ENCODE measurements at regions not wholly inside any gene's neighbourhood (a gene's known extent, or its start where the extent isn't known, plus 50 kb on each side); places are given as distances from the start of the nearest gene placed in this dataset.
A peak's percentile ranks its signal among the peaks of the same experiment; 100 is the strongest.
"Not testable (repeated sequence)": the region's sequence is repeated elsewhere in the genome, so short reads cannot be mapped to it uniquely, and the experiment has no call there.

DNA sequence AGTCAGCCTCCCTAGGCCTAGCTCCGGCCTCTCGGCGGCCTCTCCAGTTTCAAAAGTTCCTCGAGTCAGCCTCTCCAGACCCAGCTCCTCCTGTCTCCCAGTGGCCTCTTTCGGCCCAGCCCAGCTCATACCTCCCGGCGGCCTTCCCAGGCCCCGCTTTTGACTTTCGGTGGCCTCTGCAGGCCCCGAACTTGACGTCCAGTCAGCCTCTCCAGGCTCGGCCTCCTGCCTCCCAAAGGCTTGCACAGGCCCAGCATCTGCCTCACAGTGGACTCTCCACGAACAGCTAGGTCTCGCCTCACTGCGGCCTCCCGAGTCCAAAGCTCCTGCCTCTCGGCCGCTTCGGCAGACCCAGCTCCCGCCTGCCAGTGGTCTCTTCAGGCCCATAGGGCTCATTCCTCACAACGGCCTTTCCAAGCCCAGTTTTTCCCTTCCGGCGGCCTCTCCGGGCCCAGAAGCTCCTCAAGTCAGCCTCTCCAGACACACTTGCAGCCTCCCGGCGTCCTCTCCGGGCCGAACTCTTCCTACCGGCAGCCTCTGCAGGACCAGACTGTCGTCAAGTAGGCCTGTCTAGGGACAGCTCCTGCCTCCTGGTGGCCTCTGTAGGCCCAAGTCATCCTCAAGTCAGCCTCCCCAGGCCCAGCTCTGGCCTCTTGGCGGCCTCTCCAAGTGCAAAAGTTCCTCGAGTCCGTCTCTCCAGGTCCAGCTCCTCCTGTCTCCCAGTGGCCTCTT, 249.9 kb upstream of the ZNF722 start:
- not testable (repeated sequence) for H3K27me3 Mint-ChIP-seq (ENCODE audit: low read depth); H3K36me3 Mint-ChIP-seq (ENCODE audit: low read depth); H3K4me3 Mint-ChIP-seq (ENCODE audit: unreplicated experiment); DNase-seq (ENCODE audit: low spot score); H3K4me1 Mint-ChIP-seq (ENCODE audit: low read depth); H3K27ac Mint-ChIP-seq (ENCODE audit: unreplicated experiment)
- peaks cover 16% of the 10 kb centered on the region for H3K9me3 Mint-ChIP-seq (ENCODE audit: low read depth)

DNA sequence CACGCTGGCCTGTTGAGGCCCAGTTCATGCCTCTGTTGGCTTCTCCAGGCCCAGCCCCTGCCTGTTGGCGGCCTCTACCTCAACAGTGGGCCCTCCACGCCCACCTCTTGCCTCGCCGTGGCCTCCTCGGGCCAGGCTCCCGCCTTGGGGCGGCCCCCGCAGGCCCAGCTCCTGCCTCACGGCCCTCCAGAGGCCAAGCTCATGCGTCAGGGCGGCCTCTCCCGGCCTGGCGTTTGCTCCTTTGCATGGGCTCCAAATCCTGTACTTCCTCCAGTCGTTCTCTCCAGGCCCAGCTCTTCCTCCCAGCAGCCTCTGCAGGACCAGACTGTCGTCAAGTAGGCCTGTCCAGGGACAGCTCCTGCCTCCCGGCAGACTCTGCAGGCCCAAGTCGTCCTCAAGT, 246.2 kb upstream of the ZNF722 start:
- H3K9me3 Mint-ChIP-seq (ENCODE audit: low read depth); H3K27me3 Mint-ChIP-seq (ENCODE audit: low read depth); H3K36me3 Mint-ChIP-seq (ENCODE audit: low read depth); H3K27ac Mint-ChIP-seq (ENCODE audit: unreplicated experiment); H3K4me3 Mint-ChIP-seq (ENCODE audit: unreplicated experiment); H3K4me1 Mint-ChIP-seq (ENCODE audit: low read depth); DNase-seq (ENCODE audit: low spot score): not testable (repeated sequence)

DNA sequence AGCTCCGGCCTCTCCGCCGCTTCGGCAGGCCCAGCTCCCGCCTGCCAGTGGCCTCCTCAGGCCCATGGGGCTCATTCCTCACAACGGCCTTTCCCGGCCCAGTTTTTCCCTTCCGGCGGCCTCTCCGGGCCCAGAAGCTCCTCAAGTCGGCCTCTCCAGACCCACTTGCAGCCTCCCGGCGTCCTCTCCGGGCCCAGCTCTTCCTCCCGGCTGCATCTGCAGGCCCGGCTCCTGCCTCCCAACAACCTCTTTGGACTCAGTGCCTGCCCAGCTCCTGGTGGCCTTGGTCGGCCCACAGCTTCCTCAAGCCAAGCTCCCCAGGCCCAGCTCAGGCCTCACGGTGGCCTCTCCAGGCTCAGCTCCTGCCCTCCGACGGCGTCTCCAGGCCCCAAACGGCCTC, 245.5 kb upstream of the ZNF722 start:
- not testable (repeated sequence) for H3K27me3 Mint-ChIP-seq (ENCODE audit: low read depth); DNase-seq (ENCODE audit: low spot score); H3K36me3 Mint-ChIP-seq (ENCODE audit: low read depth); H3K4me1 Mint-ChIP-seq (ENCODE audit: low read depth); H3K27ac Mint-ChIP-seq (ENCODE audit: unreplicated experiment); H3K4me3 Mint-ChIP-seq (ENCODE audit: unreplicated experiment); H3K9me3 Mint-ChIP-seq (ENCODE audit: low read depth)

DNA sequence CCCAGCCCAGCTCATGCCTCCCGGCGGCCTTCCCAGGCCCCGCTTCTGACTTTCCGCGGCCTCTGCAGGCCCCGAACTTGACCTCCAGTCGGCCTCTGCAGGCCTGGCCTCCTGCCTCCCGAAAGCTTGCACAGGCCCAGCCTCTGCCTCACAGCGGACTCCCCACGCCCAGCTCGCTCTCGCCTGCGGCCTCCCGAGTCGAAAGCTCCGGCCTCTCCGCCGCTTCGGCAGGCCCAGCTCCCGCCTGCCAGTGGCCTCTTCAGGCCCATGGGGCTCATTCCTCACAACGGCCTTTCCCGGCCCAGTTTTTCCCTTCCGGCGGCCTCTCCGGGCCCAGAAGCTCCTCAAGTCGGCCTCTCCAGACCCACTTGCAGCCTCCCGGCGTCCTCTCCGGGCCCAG, 238.4 kb upstream of the ZNF722 start:
- not testable (repeated sequence) for H3K27me3 Mint-ChIP-seq (ENCODE audit: low read depth); H3K9me3 Mint-ChIP-seq (ENCODE audit: low read depth); DNase-seq (ENCODE audit: low spot score); H3K4me1 Mint-ChIP-seq (ENCODE audit: low read depth); H3K27ac Mint-ChIP-seq (ENCODE audit: unreplicated experiment); H3K4me3 Mint-ChIP-seq (ENCODE audit: unreplicated experiment); H3K36me3 Mint-ChIP-seq (ENCODE audit: low read depth)

DNA sequence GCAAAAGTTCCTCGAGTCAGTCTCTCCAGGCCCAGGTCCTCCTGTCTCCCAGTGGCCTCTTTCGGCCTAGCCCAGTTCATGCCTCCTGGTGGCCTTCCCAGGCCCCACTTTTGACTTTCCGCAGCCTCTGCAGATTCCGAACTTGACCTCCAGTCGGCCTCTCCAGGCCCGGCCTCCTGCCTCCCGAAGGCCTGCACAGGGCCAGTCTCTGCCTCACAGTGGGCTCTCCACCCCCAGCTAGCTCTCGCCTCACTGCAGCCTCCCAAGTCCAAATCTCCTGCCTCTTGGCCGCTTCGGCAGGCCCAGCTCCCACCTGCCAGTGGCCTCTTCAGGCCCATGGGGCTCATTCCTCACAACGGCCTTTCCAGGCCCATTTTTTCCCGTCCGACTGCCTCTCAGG, 233.1 kb upstream of the ZNF722 start:
- not testable (repeated sequence) for H3K27me3 Mint-ChIP-seq (ENCODE audit: low read depth); H3K27ac Mint-ChIP-seq (ENCODE audit: unreplicated experiment); H3K9me3 Mint-ChIP-seq (ENCODE audit: low read depth)

DNA sequence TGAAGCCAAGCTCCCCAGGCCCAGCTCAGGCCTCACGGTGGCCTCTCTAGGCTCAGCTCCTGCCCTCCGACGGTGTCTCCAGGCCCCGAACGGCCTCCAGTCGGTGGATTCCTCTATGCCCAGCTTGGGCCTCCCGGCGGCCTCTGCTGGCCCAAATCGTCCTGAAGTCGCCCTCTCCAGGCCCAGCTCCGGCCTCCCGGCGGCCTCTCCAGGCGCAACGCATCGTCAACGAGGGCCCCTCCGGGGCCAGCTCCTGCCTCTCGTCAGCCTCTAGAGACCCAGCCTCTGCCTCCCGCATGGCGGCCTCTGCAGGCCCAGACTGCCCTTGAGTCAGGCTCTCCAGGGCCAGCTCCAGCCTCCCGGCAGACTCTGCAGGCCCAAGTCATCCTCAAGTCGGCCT, 232.5 kb upstream of the ZNF722 start:
- not testable (repeated sequence) for H3K4me3 Mint-ChIP-seq (ENCODE audit: unreplicated experiment); H3K36me3 Mint-ChIP-seq (ENCODE audit: low read depth); H3K27ac Mint-ChIP-seq (ENCODE audit: unreplicated experiment); H3K27me3 Mint-ChIP-seq (ENCODE audit: low read depth); DNase-seq (ENCODE audit: low spot score); H3K9me3 Mint-ChIP-seq (ENCODE audit: low read depth); H3K4me1 Mint-ChIP-seq (ENCODE audit: low read depth)

More for the DNA sequence above, 233.1 kb upstream of the ZNF722 start:
- DNase-seq (ENCODE audit: low spot score); H3K4me3 Mint-ChIP-seq (ENCODE audit: unreplicated experiment); H3K4me1 Mint-ChIP-seq (ENCODE audit: low read depth); H3K36me3 Mint-ChIP-seq (ENCODE audit: low read depth): not testable (repeated sequence)

DNA sequence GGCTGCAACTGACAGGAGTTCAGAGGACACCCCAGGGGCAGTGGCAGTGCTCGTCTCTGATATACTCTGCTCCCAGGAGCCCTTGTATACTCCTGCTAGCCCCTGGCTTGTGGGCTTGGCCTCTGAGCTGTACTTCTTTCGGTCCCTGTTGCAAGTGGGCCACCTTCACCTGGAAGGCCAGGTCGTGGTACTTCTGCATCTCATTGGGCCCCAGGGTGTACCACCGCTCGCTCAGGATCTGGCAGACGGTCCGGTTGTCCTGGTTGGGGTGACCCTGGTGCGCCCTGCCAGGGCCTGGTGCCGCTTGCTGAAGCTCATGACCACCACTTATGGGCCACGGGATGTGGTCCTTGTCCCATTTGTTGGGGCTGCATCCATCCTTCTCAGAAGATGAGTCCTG, 228.5 kb upstream of the ZNF722 start:
- H3K27me3 Mint-ChIP-seq (ENCODE audit: low read depth); H3K27ac Mint-ChIP-seq (ENCODE audit: unreplicated experiment); DNase-seq (ENCODE audit: low spot score); H3K9me3 Mint-ChIP-seq (ENCODE audit: low read depth); H3K36me3 Mint-ChIP-seq (ENCODE audit: low read depth); H3K4me1 Mint-ChIP-seq (ENCODE audit: low read depth); H3K4me3 Mint-ChIP-seq (ENCODE audit: unreplicated experiment): not testable (repeated sequence)

DNA sequence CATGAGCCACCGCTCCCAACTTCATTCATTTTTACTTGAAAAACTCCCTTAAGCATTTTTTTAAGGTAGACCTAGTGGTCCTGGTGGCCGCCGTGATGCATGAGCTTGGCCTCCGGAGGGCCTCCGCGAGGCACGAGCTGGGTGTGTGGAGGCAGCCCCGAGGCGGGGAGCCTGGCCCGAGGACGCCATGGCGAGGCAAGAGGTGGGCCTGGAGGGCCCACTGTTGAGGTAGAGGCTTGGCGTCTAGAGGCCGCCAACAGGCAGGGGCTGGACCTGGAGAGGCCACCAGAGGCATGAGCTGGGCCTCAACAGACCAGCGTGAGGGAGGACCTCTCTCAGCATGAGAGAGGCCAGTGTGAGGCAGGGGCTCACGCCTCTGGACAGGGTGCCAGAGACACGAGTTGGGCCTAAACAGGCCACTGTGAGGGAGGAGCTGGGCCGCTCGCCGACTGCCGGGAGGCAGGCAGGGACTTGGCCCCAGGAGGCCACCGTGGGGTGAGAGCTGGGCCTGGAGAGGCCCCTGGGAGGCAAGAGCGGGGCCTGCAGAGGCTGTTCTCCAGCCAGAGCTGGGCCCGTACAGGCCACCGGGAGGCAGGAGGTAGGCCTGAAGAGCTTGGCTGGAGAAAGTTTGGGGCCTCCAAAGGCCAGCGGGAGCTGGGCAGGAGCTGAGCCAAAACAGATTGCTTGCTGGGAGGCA, 227.1 kb upstream of the ZNF722 start:
- not testable (repeated sequence) for H3K36me3 Mint-ChIP-seq (ENCODE audit: low read depth); H3K9me3 Mint-ChIP-seq (ENCODE audit: low read depth); DNase-seq (ENCODE audit: low spot score); H3K27ac Mint-ChIP-seq (ENCODE audit: unreplicated experiment); H3K4me1 Mint-ChIP-seq (ENCODE audit: low read depth); H3K27me3 Mint-ChIP-seq (ENCODE audit: low read depth); H3K4me3 Mint-ChIP-seq (ENCODE audit: unreplicated experiment)

DNA sequence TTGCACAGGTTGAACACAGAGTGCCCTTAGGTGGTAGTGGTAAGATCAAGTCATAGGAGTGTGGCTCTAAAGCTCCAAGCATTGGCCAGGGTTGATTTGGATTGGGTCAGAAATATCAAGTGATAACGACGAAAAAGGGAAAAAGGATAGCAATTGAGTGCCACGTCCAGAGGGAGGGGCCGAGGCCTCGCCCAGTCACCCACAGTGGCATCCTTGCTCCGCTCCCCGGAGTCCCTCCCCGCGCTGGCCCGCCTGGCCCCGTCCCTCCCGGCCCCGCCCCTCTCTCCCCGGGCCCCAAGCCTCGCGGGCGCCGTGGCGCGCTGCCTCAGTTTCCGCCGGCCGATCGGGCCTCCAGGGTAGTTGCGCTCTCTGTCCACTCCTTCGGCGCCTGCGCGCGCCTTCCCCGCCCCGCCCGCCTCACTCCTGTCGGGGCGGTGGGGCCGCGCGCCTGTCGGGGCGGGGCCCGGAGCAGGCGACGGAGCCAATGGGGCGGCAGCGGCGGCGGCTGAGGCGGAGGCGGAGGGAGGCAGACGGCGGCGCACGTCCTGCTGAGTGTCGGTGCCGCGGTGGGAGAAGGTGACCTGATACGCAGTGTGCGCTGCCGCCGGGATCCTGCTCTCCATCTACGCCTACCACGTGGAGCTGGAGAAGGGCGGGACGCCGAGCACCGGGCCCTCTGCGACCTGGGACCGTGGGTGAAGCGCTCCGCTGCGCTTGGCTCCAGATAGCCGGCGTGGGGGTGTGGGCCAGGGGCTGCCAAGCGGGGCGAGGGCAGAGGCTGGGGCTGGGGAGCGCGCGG, 209.1 kb upstream of the ZNF722 start:
- no peaks in the 10 kb centered on the region for H3K36me3 Mint-ChIP-seq (ENCODE audit: low read depth)
- H3K27me3 Mint-ChIP-seq (ENCODE audit: low read depth) = no peaks in the 10 kb centered on the region
- H3K27ac Mint-ChIP-seq (ENCODE audit: unreplicated experiment) = no peak overlapping the region
- H3K4me3 Mint-ChIP-seq (ENCODE audit: unreplicated experiment) = no peak overlapping the region
- H3K4me1 Mint-ChIP-seq (ENCODE audit: low read depth) = no peaks in the 10 kb centered on the region
- DNase-seq (ENCODE audit: low spot score) = peak; percentile 92
- H3K9me3 Mint-ChIP-seq (ENCODE audit: low read depth) = peaks cover 11% of the 10 kb centered on the region
- TF ChIP-seq, protein P1, sequence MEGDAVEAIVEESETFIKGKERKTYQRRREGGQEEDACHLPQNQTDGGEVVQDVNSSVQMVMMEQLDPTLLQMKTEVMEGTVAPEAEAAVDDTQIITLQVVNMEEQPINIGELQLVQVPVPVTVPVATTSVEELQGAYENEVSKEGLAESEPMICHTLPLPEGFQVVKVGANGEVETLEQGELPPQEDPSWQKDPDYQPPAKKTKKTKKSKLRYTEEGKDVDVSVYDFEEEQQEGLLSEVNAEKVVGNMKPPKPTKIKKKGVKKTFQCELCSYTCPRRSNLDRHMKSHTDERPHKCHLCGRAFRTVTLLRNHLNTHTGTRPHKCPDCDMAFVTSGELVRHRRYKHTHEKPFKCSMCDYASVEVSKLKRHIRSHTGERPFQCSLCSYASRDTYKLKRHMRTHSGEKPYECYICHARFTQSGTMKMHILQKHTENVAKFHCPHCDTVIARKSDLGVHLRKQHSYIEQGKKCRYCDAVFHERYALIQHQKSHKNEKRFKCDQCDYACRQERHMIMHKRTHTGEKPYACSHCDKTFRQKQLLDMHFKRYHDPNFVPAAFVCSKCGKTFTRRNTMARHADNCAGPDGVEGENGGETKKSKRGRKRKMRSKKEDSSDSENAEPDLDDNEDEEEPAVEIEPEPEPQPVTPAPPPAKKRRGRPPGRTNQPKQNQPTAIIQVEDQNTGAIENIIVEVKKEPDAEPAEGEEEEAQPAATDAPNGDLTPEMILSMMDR (IDR thresholded peaks at IDR 0.05) = no peak

DNA sequence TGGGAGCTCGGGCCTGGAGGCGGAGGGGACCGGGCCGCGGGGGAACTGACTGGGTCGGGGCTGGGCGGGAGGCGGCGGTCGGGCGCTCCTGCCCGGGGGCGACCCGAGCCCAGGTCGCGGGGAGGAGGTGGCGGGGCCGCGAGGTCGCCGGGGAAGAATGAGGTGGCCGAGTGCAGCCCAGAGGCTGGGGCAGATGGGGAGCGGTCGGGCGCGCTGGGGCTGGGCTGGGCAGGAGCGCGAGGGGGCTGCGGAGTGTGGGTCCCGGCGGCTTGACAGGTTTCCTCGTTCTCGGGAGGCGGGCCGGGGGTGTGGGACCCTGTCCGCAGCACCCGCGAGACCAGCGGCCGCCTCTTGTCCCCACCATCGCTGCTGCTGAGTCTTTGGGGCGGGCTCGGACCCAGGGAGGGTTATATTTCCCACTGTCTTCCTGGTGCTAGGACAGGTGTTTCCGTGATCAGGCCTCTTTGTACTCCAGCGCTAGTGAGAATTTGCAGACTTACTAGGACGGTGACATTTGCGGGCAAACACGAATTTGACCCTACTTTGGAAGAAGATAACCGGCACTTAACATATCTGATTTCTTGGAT, 208.4 kb upstream of the ZNF722 start:
- not testable (repeated sequence) for H3K36me3 Mint-ChIP-seq (ENCODE audit: low read depth); H3K27me3 Mint-ChIP-seq (ENCODE audit: low read depth); H3K4me1 Mint-ChIP-seq (ENCODE audit: low read depth); H3K4me3 Mint-ChIP-seq (ENCODE audit: unreplicated experiment); H3K27ac Mint-ChIP-seq (ENCODE audit: unreplicated experiment); H3K9me3 Mint-ChIP-seq (ENCODE audit: low read depth); DNase-seq (ENCODE audit: low spot score)
